ENCODE measurements at regions not wholly inside any gene's neighbourhood (a gene's known extent, or its start where the extent isn't known, plus 50 kb on each side); places are given as distances from the start of the nearest gene placed in this dataset.

- TF ChIP-seq EHMT2 (IDR thresholded peaks at IDR 0.05; ENCODE audit: low read depth), result no peak
- no peak for TF ChIP-seq NR3C1 (IDR thresholded peaks at IDR 0.05)
- TF ChIP-seq HES2 (IDR thresholded peaks at IDR 0.05), result no peak
- no peak for TF ChIP-seq HEYL (CRISPR knock-in tag; IDR thresholded peaks at IDR 0.05)
- TF ChIP-seq JUN (IDR thresholded peaks at IDR 0.05), result no peak
- no peak for TF ChIP-seq EHF (CRISPR knock-in tag; IDR thresholded peaks at IDR 0.05)
- no peak for TF ChIP-seq KDM5A (IDR thresholded peaks at IDR 0.05)
- no peak for TF ChIP-seq PBX3 (IDR thresholded peaks at IDR 0.05)
- TF ChIP-seq FOXS1 (CRISPR knock-in tag; IDR thresholded peaks at IDR 0.05), result no peak
- TF ChIP-seq PHF8 (IDR thresholded peaks at IDR 0.05; ENCODE audit: borderline replicate concordance, low read depth), result no peak
- no peak for ATAC-seq
- Histone ChIP-seq H3K27ac (no peak overlapping the region), H3K9me3 (no peaks in the 10 kb centered on the region), H3K4me2 (no peak overlapping the region), H3K4me3 (no peak overlapping the region), H3K4me1 (no peaks in the 10 kb centered on the region)
- no peak for DNase-seq (ENCODE audit: low read depth in 1 of 2, low spot score in 1 of 2)
- 29% methylated on average over 4 of the region's 4 CpGs for WGBS (ENCODE audit: missing lambda C conversion rate)
- CTCF ChIA-PET, result interaction anchor here (1.5 to 1.7 kb wide), 2 partner anchors 58 to 1786 kb away, joined by 4 to 5 read pairs; no protein-coding TSS in a partner anchor
- POLR2A ChIA-PET, result no interaction called here
- no peak for FAIRE-seq
These were observed 523.4 kb upstream of the FANCL start for GRCh38 chr2:58764338-58765104.

- ATAC-seq (peak; percentile 93 to 99), DNase-seq (ENCODE audit: low read depth in 1 of 2, low spot score in 1 of 2) (peak; percentile 21 to 69), FAIRE-seq (no peak)
- Histone ChIP-seq H3K9me3 (no peaks in the 10 kb centered on the region), H3K27ac (no peak overlapping the region), H3K4me2 (no peak overlapping the region), H3K4me3 (no peak overlapping the region), H3K4me1 (no peaks in the 10 kb centered on the region)
- WGBS (ENCODE audit: missing lambda C conversion rate), result under 1% methylated on average over 5 of the region's 5 CpGs
- ChIA-PET CTCF (interaction anchor here (0.7 to 2.4 kb wide), 10 partner anchors 8 to 1977 kb away, joined by 3 to 9 read pairs (median 3); no protein-coding TSS in a partner anchor), POLR2A (no interaction called here)
- TF ChIP-seq CTCF (IDR thresholded peaks at IDR 0.05) (peak; percentile 72), MAZ (IDR thresholded peaks at IDR 0.05; ENCODE audit: borderline replicate concordance, low read depth, low read length) (no peak), SMC3 (IDR thresholded peaks at IDR 0.05) (peak; percentile 85), RAD21 (conservative IDR thresholded peaks at IDR 0.05 in 1 of 2, IDR thresholded peaks at IDR 0.05 in 1 of 2) (peak; percentile 85)
These were observed 521.2 kb upstream of the FANCL start for GRCh38 chr2:58762176-58762781.

- no peak for ATAC-seq
- H3K27ac ChIP-seq, result no peak overlapping the region
- no peak for DNase-seq (ENCODE audit: low read depth in 1 of 2, low spot score in 1 of 2)
- ChIA-PET POLR2A (no interaction called here), CTCF (interaction anchor here (1.3 to 2.2 kb wide), 2 partner anchors 1792 to 1824 kb away, joined by 3 to 6 read pairs; no protein-coding TSS in a partner anchor)
- WGBS (ENCODE audit: missing lambda C conversion rate), result 18% methylated on average over 6 of the region's 6 CpGs
- no peaks in the 10 kb centered on the region for H3K4me1 ChIP-seq
- H3K4me3 ChIP-seq, result no peak overlapping the region
- TF ChIP-seq RCOR1 (IDR thresholded peaks at IDR 0.05; ENCODE audit: low read depth, low read length) (no peak), ESRRA (IDR thresholded peaks at IDR 0.05; ENCODE audit: borderline replicate concordance, low read length) (no peak), POLR2A (IDR thresholded peaks at IDR 0.05; ENCODE audit: low read length) (no peak), FOXS1 (CRISPR knock-in tag; IDR thresholded peaks at IDR 0.05) (no peak), EHMT2 (IDR thresholded peaks at IDR 0.05; ENCODE audit: low read depth) (no peak), SREBF2 (IDR thresholded peaks at IDR 0.05) (no peak)
- FAIRE-seq, result no peak
- no peak overlapping the region for H3K4me2 ChIP-seq
- no peaks in the 10 kb centered on the region for H3K9me3 ChIP-seq
These were observed 516.8 kb upstream of the FANCL start for GRCh38 chr2:58757971-58758370.

Measured in A549 (cell line).